ENCODE measurements at regions not wholly inside any gene's neighbourhood (a gene's known extent, or its start where the extent isn't known, plus 50 kb on each side); places are given as distances from the start of the nearest gene placed in this dataset.

DNA sequence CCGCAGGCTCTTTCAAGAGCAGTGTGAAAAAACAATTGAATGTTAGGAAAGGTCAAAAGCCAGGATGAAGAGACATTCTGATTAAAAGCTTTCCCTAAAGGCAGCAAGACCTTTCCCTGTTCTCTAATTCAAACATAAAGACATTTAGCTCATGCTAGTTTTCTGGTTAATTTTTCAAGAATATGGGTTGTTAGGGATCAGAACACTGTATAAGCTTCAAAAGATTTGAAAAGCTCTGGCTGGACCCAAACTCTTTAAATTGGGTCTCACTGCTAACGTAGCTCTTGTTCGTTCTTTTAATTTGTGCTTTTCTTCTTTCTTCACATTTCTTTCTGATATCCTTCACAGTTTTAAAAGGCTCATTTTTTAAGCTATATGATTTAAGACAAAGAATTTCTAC lies 877.0 kb downstream of the EFNB2 start:
- no peak for DNase-seq

DNA sequence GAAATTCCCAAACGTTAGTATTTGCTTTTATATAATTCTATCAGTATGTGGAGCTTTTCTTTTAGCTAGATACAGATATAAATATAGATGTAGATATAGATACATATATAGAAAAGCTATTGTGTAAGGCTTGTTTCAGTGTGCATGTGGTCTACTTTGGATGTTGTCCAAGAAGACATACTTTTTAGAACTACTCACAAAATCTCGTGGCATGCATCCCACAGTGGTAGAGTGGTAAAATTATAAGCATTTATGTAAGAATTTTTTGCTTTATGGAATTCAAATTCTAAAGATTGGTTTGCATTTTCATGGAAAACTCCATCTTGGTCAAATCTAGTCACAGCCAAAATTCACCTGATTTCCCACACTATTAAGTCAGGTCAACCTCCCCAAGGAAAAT lies 880.4 kb downstream of the EFNB2 start:
- DNase-seq: no peak

DNA sequence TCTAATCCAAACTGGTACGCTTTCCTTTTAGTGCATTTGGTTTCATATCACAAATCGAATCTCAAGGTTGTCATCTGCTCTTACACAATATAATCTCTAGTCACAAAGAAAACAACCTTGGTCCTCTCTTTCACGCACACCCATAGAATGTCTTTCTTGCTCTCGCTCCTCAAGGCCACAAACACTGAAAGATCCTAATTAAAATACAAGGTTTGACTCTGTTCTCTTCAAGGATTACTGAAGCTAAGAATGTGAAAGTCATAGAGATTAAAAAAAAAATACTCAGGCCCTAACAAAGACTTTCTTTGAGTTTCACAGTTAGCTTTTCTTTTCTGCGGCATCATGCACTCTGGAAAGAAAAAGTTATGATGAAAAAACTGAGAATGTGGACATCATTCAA lies 891.5 kb downstream of the EFNB2 start:
- DNase-seq: no peak

DNA sequence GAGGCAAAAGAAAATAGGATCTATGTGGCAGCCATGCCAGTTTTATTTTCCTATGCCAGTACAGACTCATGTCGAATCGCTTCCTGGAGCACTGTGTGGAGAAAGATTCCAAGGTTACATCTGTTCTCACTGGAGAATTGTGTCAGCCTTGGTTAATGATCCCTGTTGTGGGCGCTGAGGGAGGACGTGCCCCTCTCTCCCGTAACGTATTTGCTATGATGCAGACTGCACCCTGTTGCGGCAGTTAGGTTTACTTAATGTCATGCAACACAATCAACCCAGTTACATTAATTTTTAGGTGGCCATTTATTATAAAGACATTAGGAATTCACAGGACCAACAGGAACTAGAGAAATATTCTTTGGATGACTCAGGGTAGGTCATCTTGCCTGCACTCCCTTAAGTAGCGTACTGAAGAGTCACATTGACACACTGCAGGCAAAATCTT lies 892.9 kb downstream of the EFNB2 start:
- DNase-seq: no peak

DNA sequence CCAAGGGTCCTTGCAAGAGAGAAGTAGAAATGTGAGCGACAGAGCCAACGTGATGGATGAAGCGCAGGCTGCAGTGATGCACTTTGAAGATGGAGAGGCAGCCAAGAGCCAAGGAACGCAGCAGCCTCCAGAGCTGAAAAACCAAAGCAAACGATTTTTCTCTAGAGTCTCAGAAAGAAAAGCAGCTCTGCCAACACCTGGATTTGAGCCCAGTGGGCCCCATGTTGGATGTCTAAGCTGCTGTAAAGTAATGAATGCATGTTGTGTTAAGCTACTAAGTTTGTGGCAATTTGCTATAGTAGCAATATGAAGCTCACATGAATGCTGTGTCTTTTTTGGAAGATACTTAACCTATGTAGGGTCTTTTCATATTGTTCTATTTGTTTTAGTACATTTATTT lies 894.3 kb downstream of the EFNB2 start:
- no peak for DNase-seq

DNA sequence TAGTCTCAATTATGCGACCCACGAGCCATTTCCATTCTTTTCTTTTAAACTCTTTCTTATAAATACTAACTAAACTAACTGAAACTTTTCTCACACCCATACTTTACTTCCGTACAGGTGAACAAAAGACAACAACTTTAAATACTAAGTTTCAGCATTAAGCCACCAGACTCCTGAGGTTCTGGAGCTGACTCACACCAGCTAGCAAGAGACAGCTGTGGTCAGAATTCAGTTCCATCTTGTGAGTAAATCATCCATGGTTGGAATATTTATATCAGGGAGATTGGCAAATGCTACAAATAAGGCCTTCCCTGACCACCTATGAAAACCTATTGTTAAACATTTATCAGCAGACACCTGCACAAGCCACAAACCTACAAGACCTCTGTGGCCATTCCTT lies 897.0 kb downstream of the EFNB2 start:
- DNase-seq: no peak

DNA sequence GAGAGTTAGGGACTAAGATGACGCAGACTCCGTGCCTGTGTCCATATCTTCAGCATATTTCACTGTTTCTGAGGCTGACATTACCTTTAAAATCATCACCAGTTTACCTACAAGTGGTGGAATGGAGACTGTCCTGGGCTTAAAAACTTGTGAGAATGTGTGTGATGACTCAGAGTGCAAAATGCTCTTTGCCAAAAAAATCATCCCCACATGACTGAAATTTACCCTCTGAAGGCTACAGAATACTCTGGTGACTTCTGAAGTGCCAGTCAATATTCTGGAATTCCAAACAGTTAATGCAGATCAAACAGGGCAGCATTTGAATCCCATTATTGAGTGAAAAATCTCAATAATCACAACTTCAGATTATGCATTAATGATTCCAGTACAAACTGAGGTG lies 901.4 kb downstream of the EFNB2 start:
- DNase-seq: no peak

DNA sequence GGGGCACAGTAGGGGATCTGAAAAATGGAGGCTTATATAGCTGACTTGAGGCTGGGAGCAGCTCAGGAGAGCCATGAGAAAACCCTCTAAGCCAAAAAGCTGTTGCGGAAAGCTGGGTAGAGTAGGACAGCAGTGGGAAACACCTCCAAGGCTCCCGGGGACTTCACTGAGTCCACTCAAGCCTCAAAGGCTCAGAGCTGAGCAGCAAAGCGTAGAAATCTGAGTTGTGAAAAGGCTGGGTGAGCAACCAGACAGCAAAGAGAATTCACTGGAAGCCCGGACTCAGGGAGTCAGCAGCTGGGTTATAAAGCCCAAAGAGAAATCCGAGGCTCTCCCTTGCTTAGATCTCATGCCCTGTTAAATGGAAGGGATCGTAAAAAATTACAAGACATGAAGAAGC lies 905.0 kb downstream of the EFNB2 start:
- no peak for DNase-seq

DNA sequence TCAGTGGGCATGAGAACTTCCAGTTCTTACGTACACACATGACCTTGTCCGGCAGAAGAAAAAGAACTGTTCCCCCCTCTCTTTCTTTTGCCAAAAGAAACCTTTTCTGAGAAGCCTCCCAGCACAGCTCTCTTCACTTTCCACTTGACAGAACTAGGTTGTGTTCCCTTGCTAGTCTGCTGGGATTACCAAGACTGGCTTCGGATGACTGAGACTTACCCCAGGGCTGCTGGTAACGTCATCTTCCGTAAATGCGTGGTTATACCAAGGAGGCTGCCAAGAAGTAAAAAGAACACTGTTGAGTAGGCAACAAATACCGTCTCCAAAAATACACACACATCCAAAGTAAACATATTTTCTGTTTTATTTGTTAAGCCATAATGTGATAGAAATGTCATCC lies 908.2 kb downstream of the EFNB2 start:
- no peak for DNase-seq

DNA sequence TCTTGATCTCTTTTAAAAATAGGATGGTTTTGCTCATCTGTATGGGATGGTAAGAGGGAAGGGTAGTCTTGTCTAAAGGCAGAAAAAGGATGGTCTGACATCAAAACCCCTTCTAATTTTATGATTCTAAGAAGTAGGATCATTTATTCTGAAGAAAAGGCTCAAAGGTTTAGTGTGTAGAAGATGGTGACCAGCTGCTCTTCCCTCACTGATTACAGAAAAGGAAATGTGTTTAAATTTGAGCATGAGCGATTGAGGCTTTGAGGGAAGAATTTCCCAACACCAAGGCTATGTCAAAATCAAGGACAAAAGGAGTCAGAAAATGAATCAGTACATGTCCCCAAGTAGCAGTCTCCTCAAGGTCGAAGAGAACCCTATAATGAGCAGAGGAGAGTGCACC lies 909.8 kb downstream of the EFNB2 start:
- DNase-seq: no peak

DNA sequence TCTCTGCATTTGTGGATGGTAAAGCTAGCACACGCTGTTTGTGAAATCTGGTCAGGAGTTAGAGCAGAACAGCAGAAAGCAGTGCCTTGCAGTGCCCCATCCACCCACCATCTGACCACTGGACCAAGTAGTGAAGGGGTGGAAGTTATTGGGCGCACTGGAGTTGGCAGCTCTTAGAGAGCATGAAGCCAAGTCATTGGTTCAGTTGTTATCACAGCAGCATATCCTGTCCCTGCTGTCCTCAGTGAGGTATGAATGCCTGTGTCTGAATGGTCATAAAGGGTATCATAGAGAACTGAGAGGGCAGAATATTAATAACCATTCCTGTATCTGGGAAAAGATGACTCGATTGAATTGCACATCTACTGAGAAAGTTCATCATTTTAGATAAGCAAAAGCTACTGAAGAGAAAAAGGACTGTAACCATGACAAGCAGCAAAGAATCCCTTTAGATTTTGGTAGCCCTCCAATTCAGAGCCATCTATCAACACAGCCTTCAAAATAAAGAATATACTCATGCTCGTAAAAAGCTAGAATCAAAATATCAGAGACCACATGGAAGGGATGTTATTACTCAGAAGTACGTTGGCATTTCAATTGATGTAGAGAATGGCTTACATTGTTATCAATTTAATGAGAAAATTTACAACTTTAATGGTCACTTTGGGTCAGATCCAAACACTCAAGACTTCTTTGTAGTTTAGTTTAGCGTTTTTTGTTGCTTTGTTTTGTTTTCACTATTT lies 919.0 kb downstream of the EFNB2 start:
- DNase-seq: no peak

DNA sequence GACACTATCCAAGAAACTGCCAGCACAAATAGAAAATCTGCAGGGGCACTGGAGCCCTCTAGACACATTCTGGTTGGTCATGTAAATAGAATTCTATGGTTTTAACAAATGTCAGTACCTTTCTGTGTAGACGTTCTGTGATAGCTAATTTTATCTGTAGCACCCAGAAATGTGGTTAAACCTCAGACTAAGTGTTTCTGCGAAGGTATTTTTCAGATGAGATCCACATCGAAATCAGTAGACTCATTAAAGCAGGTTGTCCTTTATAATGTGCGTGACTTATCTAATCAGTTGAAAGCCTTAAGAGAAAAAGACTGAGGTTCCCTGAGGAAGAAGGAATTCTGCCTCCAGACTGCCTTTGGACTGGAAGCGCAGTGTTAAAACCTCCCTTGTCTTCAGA lies 922.9 kb downstream of the EFNB2 start:
- no peak for DNase-seq

DNA sequence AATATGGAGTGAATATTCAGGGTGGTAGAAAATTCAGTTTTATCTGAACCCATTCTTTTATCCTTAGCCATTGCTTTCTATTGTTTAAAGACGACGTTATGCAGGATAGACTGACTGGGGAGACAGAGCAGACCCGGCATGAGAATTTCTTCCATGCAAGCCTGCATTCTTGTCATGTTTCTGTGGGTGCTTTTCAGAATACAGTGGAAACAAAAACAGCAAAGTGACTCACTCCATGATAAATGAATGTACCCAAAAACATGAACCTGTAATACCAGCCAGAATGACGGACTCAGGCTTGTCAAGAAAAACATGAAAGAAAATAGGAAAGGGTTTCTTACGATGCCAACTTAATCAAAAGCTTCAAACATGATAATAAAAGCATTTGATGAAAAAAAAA lies 924.0 kb downstream of the EFNB2 start:
- DNase-seq: no peak

DNA sequence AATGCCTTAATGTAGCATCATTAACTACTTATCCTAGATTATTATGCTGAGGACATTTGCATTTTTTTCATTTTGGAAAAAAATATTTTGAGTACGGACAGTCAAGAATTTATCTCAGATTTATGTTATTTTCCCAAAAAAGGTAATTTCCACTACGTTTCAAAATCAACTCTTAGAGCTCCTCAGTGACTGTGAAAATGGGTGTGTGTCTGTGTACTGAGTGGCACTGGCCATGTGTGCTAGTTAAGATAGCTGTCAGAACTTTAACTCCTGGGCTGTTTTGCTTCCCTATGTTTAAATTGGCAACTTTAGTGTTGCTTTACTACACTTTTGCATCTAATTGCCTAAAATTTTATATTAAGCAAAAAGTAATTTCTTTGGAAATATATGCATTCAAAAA lies 927.4 kb downstream of the EFNB2 start:
- no peak for DNase-seq

DNA sequence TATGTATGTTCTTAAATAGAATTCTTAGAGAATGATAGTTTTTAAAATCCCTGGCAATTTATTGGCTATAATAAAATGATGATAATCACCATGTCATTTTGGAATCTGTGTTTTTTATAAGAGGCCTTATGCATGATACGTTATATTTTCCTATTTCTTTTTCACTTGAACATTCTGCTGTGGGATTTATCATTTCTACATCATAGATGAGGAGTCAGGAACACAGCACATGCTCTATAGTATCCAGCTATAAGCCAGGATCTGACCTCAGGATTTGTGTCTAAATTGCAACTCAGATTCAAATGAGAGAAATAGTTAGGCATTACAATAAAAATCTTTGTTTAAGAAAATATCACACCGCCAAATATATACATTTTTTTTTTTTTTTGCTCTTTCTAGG lies 928.0 kb downstream of the EFNB2 start:
- DNase-seq: no peak

DNA sequence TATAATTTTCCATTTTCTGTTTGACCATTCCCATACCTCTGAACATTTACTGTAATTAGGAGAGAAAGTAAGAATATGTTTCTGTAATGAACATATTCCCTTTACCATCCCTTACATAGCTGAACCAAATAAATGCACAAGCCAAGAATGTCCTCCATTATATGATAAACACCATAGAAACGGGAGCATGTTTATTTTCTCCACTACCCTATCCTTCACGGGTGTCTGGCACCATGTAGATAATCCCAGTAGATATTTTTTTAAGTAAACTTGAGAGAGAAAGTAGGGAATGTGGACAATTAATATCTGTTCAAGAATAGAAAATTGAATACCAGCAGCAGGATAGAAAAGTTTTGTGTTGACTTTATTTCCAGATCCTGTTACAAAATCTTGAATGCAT lies 928.4 kb downstream of the EFNB2 start:
- no peak for DNase-seq

DNA sequence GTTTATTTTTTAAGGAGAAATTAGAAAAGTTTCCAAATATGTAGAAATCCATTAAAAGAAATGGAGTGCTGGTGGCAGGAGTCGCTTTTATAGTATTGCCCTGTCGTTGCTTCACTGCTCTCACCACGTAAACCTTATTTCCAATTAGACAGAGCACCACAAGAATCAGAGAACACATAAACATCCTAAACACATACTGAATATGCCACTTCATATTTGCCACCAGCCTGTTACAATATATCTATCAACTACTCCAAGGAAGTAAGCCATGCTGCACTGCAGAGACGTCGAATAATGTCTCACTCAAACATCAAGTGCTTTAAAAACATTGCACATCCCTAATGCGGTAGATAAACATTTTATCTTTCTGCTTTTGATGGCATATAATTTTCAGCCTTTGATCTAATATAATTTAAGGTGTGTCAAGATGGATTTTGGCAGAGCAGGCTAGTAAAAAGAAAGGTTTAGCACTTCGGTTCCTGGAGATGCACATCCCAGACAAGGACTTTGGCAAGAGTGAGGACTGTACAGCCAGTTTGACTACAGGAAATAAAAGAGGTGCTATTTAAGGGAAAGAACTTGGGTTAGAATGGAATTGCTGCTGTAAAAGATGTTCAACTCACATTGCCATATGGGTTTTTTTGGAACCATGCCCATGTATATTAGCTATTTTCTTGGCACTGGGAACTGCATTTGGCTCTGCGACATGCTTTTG lies 932.3 kb downstream of the EFNB2 start:
- DNase-seq: no peak

DNA sequence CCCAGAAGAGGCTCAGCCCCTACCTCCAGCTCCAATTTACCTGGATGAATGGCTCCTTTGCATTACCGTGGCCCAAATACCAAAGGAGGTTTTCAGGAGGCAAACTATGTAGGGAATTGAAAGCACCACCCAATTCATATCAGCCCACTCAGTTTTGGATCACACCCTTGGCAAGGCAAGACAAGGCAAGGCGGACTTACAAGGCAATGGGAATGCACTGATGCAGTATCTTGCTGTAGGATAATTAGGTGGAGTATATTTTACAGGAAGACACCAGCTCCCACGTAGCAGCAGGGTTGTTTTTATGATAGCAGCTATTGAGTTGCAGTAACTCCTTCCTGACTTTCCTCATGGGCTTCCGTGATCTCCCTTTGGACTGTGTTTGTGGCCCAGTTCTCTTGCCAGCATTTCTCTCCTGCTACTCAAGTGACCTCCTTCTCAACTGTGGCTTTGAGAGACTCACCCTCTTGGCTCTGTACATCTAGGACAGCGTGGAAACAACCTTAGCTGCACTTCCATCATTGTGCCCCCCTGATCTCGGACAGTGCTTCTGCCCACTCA lies 935.9 kb downstream of the EFNB2 start:
- DNase-seq: no peak

DNA sequence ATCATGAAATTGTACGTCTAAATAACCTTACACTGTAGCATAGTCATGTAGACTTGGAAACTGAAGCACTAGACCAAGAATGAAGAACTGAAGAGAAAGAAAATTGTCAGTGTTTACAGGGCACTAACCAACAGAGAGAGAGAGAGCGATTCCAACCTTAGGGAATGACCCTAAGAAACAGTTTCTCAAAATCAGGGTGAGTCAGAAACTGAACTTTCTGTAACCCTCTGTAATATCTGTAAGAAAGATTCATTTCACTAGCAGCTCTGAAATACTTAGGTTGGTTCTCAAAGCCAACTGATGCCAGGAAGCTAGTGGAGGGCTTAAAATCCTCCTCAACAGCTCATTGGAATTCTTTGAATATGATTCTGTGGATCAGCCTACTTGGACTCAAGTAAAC lies 936.9 kb downstream of the EFNB2 start:
- no peak for DNase-seq

DNA sequence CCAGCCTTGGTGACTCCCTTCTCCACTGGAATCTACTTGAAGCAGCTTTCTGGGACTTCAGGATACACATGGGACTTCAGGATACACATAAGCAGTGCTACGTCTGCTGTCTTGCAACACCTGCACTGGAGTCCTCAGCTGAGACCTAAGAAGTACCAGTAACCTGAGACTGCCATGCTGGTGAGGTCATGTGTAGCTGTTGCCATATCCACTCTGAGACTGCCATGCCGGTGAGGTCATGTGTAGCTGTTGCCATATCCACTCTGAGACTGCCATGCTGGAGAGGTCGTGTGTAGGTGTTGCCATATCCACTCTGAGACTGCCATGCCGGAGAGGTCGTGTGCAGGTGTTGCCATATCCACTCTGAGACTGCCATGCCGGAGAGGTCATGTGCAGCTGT lies 937.9 kb downstream of the EFNB2 start:
- no peak for DNase-seq

DNA sequence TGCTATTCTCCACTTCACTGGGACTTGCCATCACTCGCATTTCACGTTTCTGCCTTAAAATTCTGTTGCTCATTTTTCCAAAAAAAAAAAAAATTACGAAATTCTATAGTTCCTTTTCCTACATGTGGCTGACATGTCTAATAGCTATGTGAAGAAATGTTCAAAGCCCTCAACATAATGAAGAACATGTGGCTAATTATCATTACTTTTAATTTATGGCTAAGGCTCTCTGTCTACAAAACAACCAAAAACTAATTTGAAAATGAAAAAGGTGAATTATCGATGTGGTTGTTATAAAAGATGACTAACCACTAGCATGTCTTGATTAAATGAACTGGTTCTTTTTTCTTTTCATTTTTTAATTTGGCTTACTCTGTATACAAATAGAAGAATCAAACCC lies 940.0 kb downstream of the EFNB2 start:
- no peak for DNase-seq

DNA sequence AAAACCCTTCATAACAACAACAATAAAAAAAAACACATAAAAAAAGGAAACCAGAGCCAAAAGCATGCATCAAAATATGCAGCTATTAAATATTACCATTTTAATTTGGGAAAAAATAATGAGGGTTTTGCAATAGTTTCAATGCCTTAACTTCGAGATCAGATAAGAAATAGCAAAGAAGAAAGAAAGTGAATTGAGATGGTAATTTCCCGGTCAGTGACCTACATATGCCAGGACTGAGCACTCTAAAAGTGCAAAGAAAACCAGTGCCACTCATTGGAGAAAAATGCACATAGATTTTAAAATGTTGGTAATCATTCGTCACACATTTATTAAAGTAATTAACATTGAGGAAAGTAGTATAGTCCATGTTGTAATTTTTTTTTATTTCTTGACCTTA lies 944.2 kb downstream of the EFNB2 start:
- DNase-seq: no peak

DNA sequence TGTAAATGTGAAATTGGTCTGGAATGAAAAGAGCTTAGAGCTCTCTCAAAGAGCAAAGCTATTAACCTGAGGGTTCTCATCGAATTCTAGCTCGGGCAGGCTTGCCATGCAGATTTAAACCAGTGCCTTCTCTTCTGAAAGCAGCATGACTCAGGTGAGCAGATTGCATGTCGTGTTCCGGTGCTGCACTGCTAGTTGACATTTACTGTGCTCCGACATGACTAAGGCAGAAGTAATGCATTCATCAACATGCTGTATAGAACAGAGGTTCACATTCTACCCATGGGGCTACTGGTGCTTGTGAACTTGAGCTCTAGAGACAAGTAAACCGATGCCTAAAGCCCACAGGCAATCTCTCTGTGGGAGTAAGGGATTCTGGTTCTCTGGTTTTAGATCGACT lies 947.7 kb downstream of the EFNB2 start:
- no peak for DNase-seq
